ENCODE measurements at regions not wholly inside any gene's neighbourhood (a gene's known extent, or its start where the extent isn't known, plus 50 kb on each side); places are given as distances from the start of the nearest gene placed in this dataset.

GRCh38 chr5:116887104-116887503 lies 312.5 kb upstream of the SEMA6A start:
- no peaks in the 10 kb centered on the region for H3K36me3 ChIP-seq
- no peak overlapping the region for H3K27ac ChIP-seq
- no peak for TF ChIP-seq CTCF (IDR thresholded peaks at IDR 0.05)
- no peak for TF ChIP-seq POLR2AphosphoS5 (IDR thresholded peaks at IDR 0.05)
- TF ChIP-seq POLR2A (IDR thresholded peaks at IDR 0.05) = no peak
- no peak for TF ChIP-seq EP300 (IDR thresholded peaks at IDR 0.05)
- no peak overlapping the region for H3K4me3 ChIP-seq
- H3K4me1 ChIP-seq = no peaks in the 10 kb centered on the region
- WGBS, 2 donors (ENCODE audit: low coverage in 1 of 2) = 80 to 100% methylated on average over 1 of the region's 1 CpG
- no peak for ATAC-seq
- no peaks in the 10 kb centered on the region for H3K9me3 ChIP-seq
- H3K27me3 ChIP-seq = no peaks in the 10 kb centered on the region

- no peak for ATAC-seq
- no peaks in the 10 kb centered on the region for H3K4me1 ChIP-seq
- no peaks in the 10 kb centered on the region for H3K27me3 ChIP-seq
- H3K36me3 ChIP-seq = no peaks in the 10 kb centered on the region
- no peak overlapping the region for H3K27ac ChIP-seq
- no peak overlapping the region for H3K4me3 ChIP-seq
- no peaks in the 10 kb centered on the region for H3K9me3 ChIP-seq
- TF ChIP-seq POLR2AphosphoS5 (IDR thresholded peaks at IDR 0.05) (no peak), CTCF (IDR thresholded peaks at IDR 0.05) (no peak), EP300 (IDR thresholded peaks at IDR 0.05) (no peak), POLR2A (IDR thresholded peaks at IDR 0.05) (no peak)
These were observed 311.2 kb upstream of the SEMA6A start for GRCh38 chr5:116885825-116886224.

GRCh38 chr5:116883875-116884274 lies 309.3 kb upstream of the SEMA6A start:
- TF ChIP-seq POLR2A (IDR thresholded peaks at IDR 0.05) (no peak), POLR2AphosphoS5 (IDR thresholded peaks at IDR 0.05) (no peak), EP300 (IDR thresholded peaks at IDR 0.05) (no peak)
- H3K9me3 ChIP-seq = no peaks in the 10 kb centered on the region
- H3K4me1 ChIP-seq = no peaks in the 10 kb centered on the region
- ATAC-seq = no peak
- 96 to 97% methylated on average over 2 of the region's 2 CpGs for whole genome bisulfite sequencing, 2 donors (ENCODE audit: low coverage in 1 of 2)
- H3K27ac ChIP-seq = no peak overlapping the region
- no peak overlapping the region for H3K4me3 ChIP-seq
- no peaks in the 10 kb centered on the region for H3K36me3 ChIP-seq
- no peaks in the 10 kb centered on the region for H3K27me3 ChIP-seq

GRCh38 chr5:116881921-116882531 lies 307.4 kb upstream of the SEMA6A start:
- H3K27ac ChIP-seq = no peak overlapping the region
- H3K9me3 ChIP-seq = no peaks in the 10 kb centered on the region
- no peaks in the 10 kb centered on the region for H3K4me1 ChIP-seq
- WGBS, 2 donors (ENCODE audit: low coverage in 1 of 2) = 70 to 84% methylated on average over 2 to 3 of the region's 3 CpGs
- H3K27me3 ChIP-seq = no peaks in the 10 kb centered on the region
- no peak for TF ChIP-seq POLR2A (IDR thresholded peaks at IDR 0.05)
- TF ChIP-seq EP300 (IDR thresholded peaks at IDR 0.05) = no peak
- TF ChIP-seq CTCF (IDR thresholded peaks at IDR 0.05) = no peak
- no peak for TF ChIP-seq POLR2AphosphoS5 (IDR thresholded peaks at IDR 0.05)
- no peak for ATAC-seq
- no peak overlapping the region for H3K4me3 ChIP-seq
- no peaks in the 10 kb centered on the region for H3K36me3 ChIP-seq

GRCh38 chr5:116880601-116881000 lies 306.0 kb upstream of the SEMA6A start:
- Histone ChIP-seq H3K36me3 (no peaks in the 10 kb centered on the region), H3K4me3 (no peak overlapping the region), H3K27ac (no peak overlapping the region), H3K4me1 (no peaks in the 10 kb centered on the region), H3K27me3 (no peaks in the 10 kb centered on the region), H3K9me3 (no peaks in the 10 kb centered on the region)
- WGBS, 2 donors (ENCODE audit: low coverage in 1 of 2) = 56 to 86% methylated on average over 1 of the region's 1 CpG
- TF ChIP-seq POLR2AphosphoS5 (IDR thresholded peaks at IDR 0.05) (no peak), POLR2A (IDR thresholded peaks at IDR 0.05) (no peak), CTCF (IDR thresholded peaks at IDR 0.05) (no peak), EP300 (IDR thresholded peaks at IDR 0.05) (no peak)
- no peak for ATAC-seq
